Liver (tissue), 8 donors: ENCODE measurements at regions not wholly inside any gene's neighbourhood (a gene's known extent, or its start where the extent isn't known, plus 50 kb on each side); places are given as distances from the start of the nearest gene placed in this dataset.

Source experiments
- DNase-seq: peaks from one replicate; pipeline ENCODE4 v3.0.0-alpha.2; 2017; ENCODE audit warnings: low spot score
- H3K27ac ChIP-seq, 2 donors: one replicate each; pipeline ENCODE4 v1.7.0; 2013; ENCODE audit warnings: inconsistent platforms in 2 of 2, low read length in 2 of 2, control low read depth in 1 of 2, low read depth in 1 of 2, mild to moderate bottlenecking in 1 of 2
- H3K27me3 ChIP-seq, 4 donors: one replicate each; pipeline versions ENCODE4 v1.6.1 to v1.7.0; 2013; ENCODE audit warnings: low read length in 3 of 4, inconsistent platforms in 1 of 4, mild to moderate bottlenecking in 1 of 4, moderate library complexity in 1 of 4; ENCODE audit not compliant: control insufficient read depth in 4 of 4, insufficient read depth in 4 of 4
- H3K36me3 ChIP-seq, 4 donors: one replicate each; pipeline versions ENCODE4 v1.6.1 to v1.7.0; 2013; ENCODE audit warnings: low read length in 3 of 4, mild to moderate bottlenecking in 3 of 4, low read depth in 1 of 4, moderate library complexity in 1 of 4; ENCODE audit not compliant: control insufficient read depth in 4 of 4, insufficient read depth in 3 of 4
- H3K4me1 ChIP-seq, 4 donors: one replicate each; pipeline versions ENCODE4 v1.6.1 to v1.7.0; 2013; ENCODE audit warnings: low read length in 3 of 4, mild to moderate bottlenecking in 3 of 4, moderate library complexity in 1 of 4; ENCODE audit not compliant: control insufficient read depth in 4 of 4, insufficient read depth in 4 of 4
- H3K4me3 ChIP-seq, 3 donors: one replicate each; pipeline versions ENCODE4 v1.6.1 to v1.7.0; 2013; ENCODE audit warnings: low read length in 3 of 3, control low read depth in 1 of 3, low read depth in 1 of 3, mild to moderate bottlenecking in 1 of 3
- H3K9ac ChIP-seq, 2 donors: one replicate each; pipeline ENCODE4 v1.7.0; 2013; ENCODE audit warnings: low read length in 2 of 2, mild to moderate bottlenecking in 2 of 2, moderate library complexity in 2 of 2, control low read depth in 1 of 2, low read depth in 1 of 2
- H3K9me3 ChIP-seq, 4 donors: one replicate each; pipeline versions ENCODE4 v1.6.1 to v1.7.0; 2013; ENCODE audit warnings: low read length in 3 of 4; ENCODE audit not compliant: control insufficient read depth in 4 of 4
- ATF3 ChIP-seq: IDR thresholded peaks from 2 replicates; pipeline ENCODE4 v1.6.1; 2016; ENCODE audit warnings: antibody characterized with exemption
- CTCF ChIP-seq: fragments of 150-350 bp; IDR thresholded peaks from 2 replicates; pipeline ENCODE4 v1.5.1; 2017; ENCODE audit warnings: improper control_type of control experiment, low read depth, low read length; ENCODE audit not compliant: missing input control
- EGR1 ChIP-seq, 2 donors: IDR thresholded peaks; 2 replicates each; pipeline ENCODE4 v1.6.1; 2016 to 2018; ENCODE audit warnings: antibody characterized with exemption in 2 of 2, low read depth in 2 of 2
- FOXA1 ChIP-seq: IDR thresholded peaks from 2 replicates; pipeline ENCODE4 v1.6.1; 2016; ENCODE audit warnings: antibody characterized with exemption
- FOXA2 ChIP-seq: IDR thresholded peaks from 2 replicates; pipeline ENCODE4 v1.6.1; 2016; ENCODE audit warnings: antibody characterized with exemption
- GABPA ChIP-seq, 2 donors: IDR thresholded peaks in 1 of 2; conservative IDR thresholded peaks in 1 of 2; 2 replicates each; pipeline ENCODE4 v1.6.1; 2016; ENCODE audit warnings: antibody characterized with exemption in 2 of 2, mild to moderate bottlenecking in 1 of 2, moderate library complexity in 1 of 2
- HNF4A ChIP-seq, 2 donors: conservative IDR thresholded peaks; 2 replicates each; pipeline ENCODE4 v1.6.1; 2016; ENCODE audit warnings: antibody characterized with exemption in 2 of 2, mild to moderate bottlenecking in 2 of 2
- JUND ChIP-seq, 2 donors: IDR thresholded peaks; 2 replicates each; pipeline ENCODE4 v1.6.1; 2016; ENCODE audit warnings: antibody characterized with exemption in 2 of 2
- NR2F2 ChIP-seq: IDR thresholded peaks from 2 replicates; pipeline ENCODE4 v1.6.1; 2016; ENCODE audit warnings: antibody characterized with exemption
- RAD21 ChIP-seq, 2 donors: IDR thresholded peaks; 2 replicates each; pipeline ENCODE4 v1.6.1; 2016; ENCODE audit warnings: antibody characterized with exemption in 2 of 2, mild to moderate bottlenecking in 2 of 2
- REST ChIP-seq: IDR thresholded peaks from 2 replicates; pipeline ENCODE4 v1.6.1; 2016; ENCODE audit warnings: antibody characterized with exemption, mild to moderate bottlenecking
- RXRA ChIP-seq, 2 donors: IDR thresholded peaks; 2 replicates each; pipeline ENCODE4 v1.6.1; 2017 to 2018; ENCODE audit warnings: antibody characterized with exemption in 2 of 2, mild to moderate bottlenecking in 1 of 2
- SP1 ChIP-seq: IDR thresholded peaks from 2 replicates; pipeline ENCODE4 v1.6.1; 2018; ENCODE audit warnings: antibody characterized with exemption, mild to moderate bottlenecking
- TAF1 ChIP-seq: conservative IDR thresholded peaks from 2 replicates; pipeline ENCODE4 v1.6.1; 2016; ENCODE audit warnings: antibody characterized with exemption, mild to moderate bottlenecking
- YY1 ChIP-seq: IDR thresholded peaks from 2 replicates; pipeline ENCODE4 v1.6.1; 2016; ENCODE audit warnings: antibody characterized with exemption, mild to moderate bottlenecking
- WGBS: extraction: QIAGEN DNeasy Blood & Tissue Kit; methylation state at CpG from one replicate; pipeline ENCODE4 v1.1.7; 2013; 5-methylcytosine and 5-hydroxymethylcytosine counted together
- TF ChIP-seq, protein P1 (sequence below): IDR thresholded peaks from 2 replicates; pipeline ENCODE4 v1.6.1; 2016; ENCODE audit warnings: antibody characterized with exemption
- donor health status: healthy.
- donor health status: healthy.
- donor health status: healthy.
- donor health status: healthy.
- donor health status: healthy.

- 92% methylated on average over 1 of the region's 1 CpG for WGBS
- Histone ChIP-seq H3K4me3 (no peak overlapping the region), H3K27me3 (no peaks in the 10 kb centered on the region), H3K9ac (no peak overlapping the region), H3K4me1 (no peaks in the 10 kb centered on the region), H3K9me3 (no peaks in the 10 kb centered on the region), H3K27ac (no peak overlapping the region), H3K36me3 (no peaks in the 10 kb centered on the region)
- TF ChIP-seq NR2F2 (no peak), SP1 (no peak), JUND (IDR thresholded peaks at IDR 0.05) (no peak)
- no peak for DNase-seq
These were observed 78.2 kb upstream of the FER start for GRCh38 chr5:108669462-108669861.

DNA sequence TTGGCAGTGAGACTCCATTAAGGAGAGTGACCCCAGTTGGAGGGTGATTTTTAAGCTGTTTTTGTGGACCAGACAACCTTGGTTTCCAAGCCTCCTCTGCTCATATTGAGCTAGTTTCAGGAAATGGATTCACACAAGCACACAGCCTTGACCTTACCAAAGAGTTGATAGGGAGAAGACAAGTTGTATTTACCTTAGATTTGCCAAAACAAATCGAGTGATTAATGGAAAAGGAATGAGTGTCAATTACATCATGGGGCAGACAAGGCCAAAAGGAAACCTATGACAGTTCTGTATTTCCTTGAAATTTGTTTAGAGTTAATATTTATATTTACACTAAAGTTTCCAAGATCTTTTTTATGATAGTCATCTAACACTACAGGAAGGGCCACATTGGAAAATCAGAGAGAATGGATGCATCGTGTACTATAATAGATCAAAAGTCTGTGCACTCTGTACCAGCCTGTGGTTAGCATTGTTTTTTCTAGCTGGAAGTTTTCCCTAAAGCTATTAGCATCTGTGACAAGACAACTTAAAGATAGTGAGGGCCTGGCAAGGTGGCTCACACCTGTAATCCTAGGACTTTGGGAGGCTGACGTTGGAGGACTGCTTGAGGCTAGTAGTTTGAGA, 86.0 kb upstream of the FER start:
- WGBS = 60% methylated on average over 3 of the region's 3 CpGs
- no peak overlapping the region for H3K27ac ChIP-seq
- no peaks in the 10 kb centered on the region for H3K27me3 ChIP-seq
- H3K36me3 ChIP-seq = no peaks in the 10 kb centered on the region
- peaks cover 0 to 13% (median 6%) of the 10 kb centered on the region in 4 donors for H3K4me1 ChIP-seq
- TF ChIP-seq FOXA1 (peak; percentile 32), JUND (IDR thresholded peaks at IDR 0.05) (peak; percentile 85 to 88), CTCF (no peak), GABPA (IDR thresholded peaks at IDR 0.05 in 1 of 2, conservative IDR thresholded peaks at IDR 0.05 in 1 of 2) (no peak), ATF3 (peak; percentile 61), HNF4A (conservative IDR thresholded peaks at IDR 0.05) (peak; percentile 30 to 48), YY1 (peak; percentile 57), EGR1 (IDR thresholded peaks at IDR 0.05; ENCODE audit: low read depth in 2 of 2) (no peak), NR2F2 (peak; percentile 15), RXRA (IDR thresholded peaks at IDR 0.05) (peak; percentile 80 to 83), RAD21 (IDR thresholded peaks at IDR 0.05) (no peak), FOXA2 (peak; percentile 69), REST (no peak), TAF1 (no peak), SP1 (peak; percentile 53)
- TF ChIP-seq, protein P1, sequence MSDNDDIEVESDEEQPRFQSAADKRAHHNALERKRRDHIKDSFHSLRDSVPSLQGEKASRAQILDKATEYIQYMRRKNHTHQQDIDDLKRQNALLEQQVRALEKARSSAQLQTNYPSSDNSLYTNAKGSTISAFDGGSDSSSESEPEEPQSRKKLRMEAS = no peak
- no peak overlapping the region for H3K4me3 ChIP-seq
- H3K9me3 ChIP-seq = no peaks in the 10 kb centered on the region
- no peak overlapping the region for H3K9ac ChIP-seq
- no peak for DNase-seq
